Activated CD4-positive, alpha-beta memory T cell treated with anti-CD3 and anti-CD28 coated beads for 36 hours (primary cell): ENCODE measurements at regions not wholly inside any gene's neighbourhood (a gene's known extent, or its start where the extent isn't known, plus 50 kb on each side); places are given as distances from the start of the nearest gene placed in this dataset.

ENCODE experiments used
- CTCF ChIA-PET: fragments of 350-600 bp; sonication (Branson Sonifier 250); formaldehyde crosslinking; loops from one replicate; lab custom pipeline; 2021; ENCODE audit warnings: antibody characterized with exemption, inconsistent platforms; lab: Charles Lee
- POLR2A ChIA-PET: fragments of 350-600 bp; sonication (Branson Sonifier 250); formaldehyde crosslinking; loops from one replicate; lab custom pipeline; 2021; ENCODE audit warnings: antibody characterized with exemption; lab: Charles Lee
- DNase-seq: peaks from one replicate; pipeline ENCODE4 v3.0.0-alpha.2; 2020
- H3K27ac Mint-ChIP-seq: one replicate; pipeline ENCODE4 v1.8.0; 2021; ENCODE audit warnings: mixed read lengths
- H3K27me3 Mint-ChIP-seq: one replicate; pipeline ENCODE4 v1.8.0; 2021; ENCODE audit warnings: mixed read lengths
- H3K36me3 Mint-ChIP-seq: one replicate; pipeline ENCODE4 v1.8.0; 2021; ENCODE audit warnings: mixed read lengths
- H3K4me1 Mint-ChIP-seq: one replicate; pipeline ENCODE4 v1.8.0; 2021; ENCODE audit warnings: low read depth, mixed read lengths
- H3K4me3 Mint-ChIP-seq: one replicate; pipeline ENCODE4 v1.8.0; 2021; ENCODE audit warnings: mild to moderate bottlenecking, mixed read lengths
- H3K9me3 Mint-ChIP-seq: one replicate; pipeline ENCODE4 v1.8.0; 2021; ENCODE audit warnings: mixed read lengths
- intact Hi-C: fragments of 100-400 bp; cut with micrococcal nuclease; formaldehyde crosslinking; loops from one replicate; pipeline ENCODE4 v1.15.1; 2023

DNA sequence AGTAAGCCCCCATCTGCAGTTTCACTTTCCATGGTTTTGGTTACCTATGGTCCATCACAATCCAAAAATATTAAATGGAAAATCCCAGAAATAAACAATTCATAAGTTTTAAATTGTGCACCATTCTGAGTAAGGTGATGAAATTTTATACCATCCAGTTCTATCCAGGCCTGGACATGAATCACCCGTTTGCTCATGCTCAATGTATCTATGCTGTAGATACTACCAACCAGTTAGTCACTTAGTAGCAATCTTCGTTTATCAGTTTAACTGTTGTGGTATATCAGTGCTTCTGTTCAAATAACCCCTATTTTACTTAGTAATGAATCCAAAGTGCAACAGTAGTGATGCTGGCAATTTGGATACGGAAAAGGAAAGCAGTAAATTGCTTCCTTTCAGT, 381.9 kb upstream of the AGTR1 start:
- no peak overlapping the region for H3K27ac Mint-ChIP-seq
- H3K9me3 Mint-ChIP-seq, result no peaks in the 10 kb centered on the region
- H3K36me3 Mint-ChIP-seq, result no peaks in the 10 kb centered on the region
- no peak overlapping the region for H3K4me3 Mint-ChIP-seq
- POLR2A ChIA-PET, result no interaction called here
- H3K4me1 Mint-ChIP-seq, result peaks cover 2% of the 10 kb centered on the region
- H3K27me3 Mint-ChIP-seq, result no peaks in the 10 kb centered on the region
- intact Hi-C loops, result no loop called here
- CTCF ChIA-PET, result no interaction called here
- no peak for DNase-seq

DNA sequence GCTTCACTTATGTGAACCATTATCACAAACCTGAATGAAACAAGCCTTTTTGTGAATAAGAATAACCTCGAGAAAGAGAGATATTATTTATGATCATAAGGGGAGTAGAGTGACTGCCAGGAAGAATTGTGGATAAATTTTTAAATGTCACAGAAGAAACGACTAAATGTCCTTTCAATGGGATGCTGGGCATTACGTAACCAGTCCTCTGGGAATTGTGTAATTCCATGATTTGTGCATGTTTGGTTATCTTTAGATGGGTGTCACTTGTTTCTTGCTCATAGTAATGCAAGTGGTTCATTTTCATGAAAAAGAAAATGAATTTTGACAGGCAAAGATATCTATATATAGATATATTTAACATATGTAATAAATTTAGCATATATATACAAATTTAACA, 379.5 kb upstream of the AGTR1 start:
- intact Hi-C loops, result no loop called here
- CTCF ChIA-PET, result no interaction called here
- Mint-ChIP-seq H3K27me3 (no peaks in the 10 kb centered on the region), H3K4me1 (peaks cover 2% of the 10 kb centered on the region), H3K27ac (no peak overlapping the region), H3K9me3 (no peaks in the 10 kb centered on the region), H3K36me3 (no peaks in the 10 kb centered on the region), H3K4me3 (no peak overlapping the region)
- no peak for DNase-seq
- POLR2A ChIA-PET, result no interaction called here

DNA sequence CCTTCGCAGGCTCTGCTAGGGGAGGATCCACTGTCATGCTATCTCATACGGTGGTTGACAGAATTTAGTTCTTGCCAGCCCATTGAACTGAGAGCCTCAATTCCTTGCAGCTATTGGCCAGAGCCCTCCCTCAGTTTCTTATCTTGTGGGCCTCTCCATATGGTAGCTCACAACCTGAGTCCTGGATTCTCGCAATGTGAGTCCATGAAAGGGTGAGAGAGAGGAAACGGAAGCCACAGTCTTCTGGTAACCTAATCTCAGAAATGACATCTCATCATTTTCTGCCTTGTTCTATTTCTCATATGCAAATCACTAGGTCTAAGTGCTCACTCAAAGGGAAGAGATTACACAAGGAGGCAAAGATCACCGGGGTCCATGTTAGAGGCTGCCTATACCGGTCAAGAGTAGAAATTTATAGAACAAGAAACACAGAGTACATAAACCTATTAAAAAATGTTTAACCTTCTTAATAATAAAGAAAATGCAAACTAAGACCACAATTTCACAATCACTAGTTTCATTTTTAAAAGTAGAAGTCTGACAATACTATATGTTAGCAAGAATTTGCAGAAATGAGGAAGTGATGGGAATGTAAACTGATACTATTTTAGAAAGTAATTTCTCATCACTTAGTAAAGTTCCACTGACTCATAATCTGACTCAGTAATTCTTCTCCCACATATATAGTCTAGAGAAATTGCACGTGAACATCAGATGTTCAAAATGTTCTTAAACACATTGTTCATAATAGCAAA, 378.4 kb upstream of the AGTR1 start:
- H3K27me3 Mint-ChIP-seq, result no peaks in the 10 kb centered on the region
- H3K4me3 Mint-ChIP-seq, result no peak overlapping the region
- no peaks in the 10 kb centered on the region for H3K36me3 Mint-ChIP-seq
- H3K27ac Mint-ChIP-seq, result no peak overlapping the region
- DNase-seq, result no peak
- ChIA-PET CTCF (no interaction called here), POLR2A (no interaction called here)
- H3K4me1 Mint-ChIP-seq, result peaks cover 2% of the 10 kb centered on the region
- intact Hi-C loops, result no loop called here
- H3K9me3 Mint-ChIP-seq, result no peaks in the 10 kb centered on the region

DNA sequence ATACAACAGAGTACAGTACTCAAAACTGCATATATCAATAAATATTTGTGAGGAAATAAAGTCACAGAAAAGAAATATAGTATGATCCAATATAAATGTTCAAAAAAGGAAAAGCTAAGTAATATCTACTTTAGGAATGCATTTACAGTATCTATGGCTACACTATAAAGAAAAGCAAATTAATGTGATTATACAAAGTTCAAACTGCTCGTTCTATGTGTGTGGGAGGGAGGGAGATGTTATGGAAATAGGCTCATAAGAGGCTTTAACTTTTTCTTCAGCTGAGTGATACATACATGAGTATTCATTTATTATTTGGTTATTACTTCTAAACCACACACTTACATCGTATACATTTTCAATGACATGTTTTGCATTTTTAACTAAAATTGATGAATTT, 377.7 kb upstream of the AGTR1 start:
- DNase-seq, result no peak
- POLR2A ChIA-PET, result no interaction called here
- H3K9me3 Mint-ChIP-seq, result no peaks in the 10 kb centered on the region
- intact Hi-C loops, result no loop called here
- no peak overlapping the region for H3K4me3 Mint-ChIP-seq
- peaks cover 2% of the 10 kb centered on the region for H3K4me1 Mint-ChIP-seq
- no peaks in the 10 kb centered on the region for H3K27me3 Mint-ChIP-seq
- H3K27ac Mint-ChIP-seq, result no peak overlapping the region
- H3K36me3 Mint-ChIP-seq, result no peaks in the 10 kb centered on the region
- CTCF ChIA-PET, result no interaction called here

DNA sequence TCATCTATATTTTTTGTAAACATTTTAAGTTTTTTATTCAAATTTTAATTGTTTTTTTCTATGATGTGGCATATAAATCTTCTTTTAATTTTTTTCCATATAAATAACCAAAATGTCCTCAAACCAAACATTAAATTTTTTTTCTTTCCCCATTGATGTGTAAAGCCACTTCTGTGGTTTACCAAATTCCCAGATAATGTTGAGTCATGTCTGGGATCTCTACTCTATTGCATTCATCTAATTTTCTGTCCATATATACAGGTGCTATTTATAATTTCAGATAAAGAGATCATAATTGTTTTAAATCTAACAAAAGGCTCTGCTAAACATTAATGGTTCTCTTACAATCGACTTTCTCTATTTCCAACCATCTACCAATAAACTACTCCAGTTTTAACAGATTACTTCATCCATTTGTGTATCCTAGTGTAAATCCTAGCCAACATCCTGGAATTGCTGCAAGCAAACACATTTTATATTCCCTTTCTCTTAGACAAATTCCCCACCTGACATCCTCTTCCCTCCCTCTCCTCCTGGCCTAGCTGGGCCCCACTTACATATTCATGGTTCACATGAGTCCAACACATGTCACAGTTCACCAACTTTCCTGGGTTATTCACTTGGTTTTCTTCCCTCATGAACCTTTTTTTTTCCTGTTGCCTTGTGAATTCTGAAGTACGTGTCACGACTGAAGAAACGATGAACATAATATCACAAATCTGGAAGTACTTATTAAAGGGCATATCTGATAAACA, 368.0 kb upstream of the AGTR1 start:
- Mint-ChIP-seq H3K4me3 (no peak overlapping the region), H3K4me1 (no peaks in the 10 kb centered on the region), H3K27me3 (no peaks in the 10 kb centered on the region), H3K9me3 (peaks cover 15% of the 10 kb centered on the region), H3K27ac (no peak overlapping the region), H3K36me3 (no peaks in the 10 kb centered on the region)
- no peak for DNase-seq
- intact Hi-C loops, result no loop called here
- ChIA-PET POLR2A (no interaction called here), CTCF (no interaction called here)

DNA sequence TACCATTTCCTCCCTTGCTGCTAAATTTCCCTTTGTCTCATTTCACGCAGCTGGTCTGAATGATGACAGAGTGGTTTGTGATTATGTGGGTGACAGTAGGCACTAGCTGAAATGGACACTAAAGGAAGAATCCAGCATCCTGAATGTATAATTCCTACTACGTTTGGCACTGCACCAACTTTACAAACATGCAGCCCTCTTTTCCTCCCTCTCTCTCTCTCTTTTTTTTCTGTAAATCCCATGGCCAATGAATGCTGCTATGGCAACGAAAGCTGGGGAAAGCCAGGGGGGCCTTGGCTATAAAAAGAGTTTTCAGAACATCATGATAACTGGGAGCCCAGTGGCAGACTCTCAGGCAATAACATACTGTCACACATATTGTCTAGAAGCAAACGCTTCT, 367.2 kb upstream of the AGTR1 start:
- no peak overlapping the region for H3K4me3 Mint-ChIP-seq
- CTCF ChIA-PET, result no interaction called here
- intact Hi-C loops, result no loop called here

DNA sequence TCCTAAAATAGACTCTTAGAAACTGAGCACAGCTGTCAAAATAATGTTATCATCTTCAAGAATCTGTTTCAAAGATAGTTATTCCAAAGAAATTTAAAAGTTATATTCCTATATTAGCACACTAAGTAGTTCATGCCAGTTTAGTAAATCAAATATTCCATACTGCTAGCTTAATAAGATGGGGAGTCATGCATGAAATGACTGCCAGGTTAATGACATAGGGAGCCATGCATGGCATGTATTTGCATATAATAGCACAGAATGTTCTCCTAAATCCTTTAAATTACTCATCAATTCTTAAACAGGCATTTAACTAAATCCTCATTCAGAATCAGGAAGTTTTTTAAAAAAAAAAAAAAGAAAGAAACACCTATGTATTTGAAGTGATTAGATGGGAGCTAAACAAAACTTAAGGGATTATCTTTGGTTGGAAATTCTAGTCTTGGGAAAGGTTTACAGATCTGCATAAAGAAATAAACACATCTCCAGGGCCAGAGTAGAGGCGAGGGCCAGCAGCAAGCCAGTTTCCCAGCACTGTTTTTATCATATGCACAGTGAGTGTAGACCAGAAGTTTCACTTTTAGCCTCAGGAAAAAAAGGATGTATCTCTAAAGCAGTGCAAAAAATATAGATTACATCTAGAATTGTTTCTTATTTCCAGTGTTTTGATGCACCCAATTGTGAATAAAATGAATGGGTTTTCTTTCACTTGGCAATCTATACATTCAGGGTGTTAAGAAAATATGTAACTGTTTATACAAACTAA, 366.4 kb upstream of the AGTR1 start:
- H3K9me3 Mint-ChIP-seq, result peaks cover 12% of the 10 kb centered on the region
- no peaks in the 10 kb centered on the region for H3K27me3 Mint-ChIP-seq
- ChIA-PET POLR2A (no interaction called here), CTCF (no interaction called here)
- DNase-seq, result no peak
- H3K36me3 Mint-ChIP-seq, result no peaks in the 10 kb centered on the region
- no peak overlapping the region for H3K4me3 Mint-ChIP-seq
- intact Hi-C loops, result no loop called here
- H3K27ac Mint-ChIP-seq, result no peak overlapping the region
- no peaks in the 10 kb centered on the region for H3K4me1 Mint-ChIP-seq

More for the DNA sequence above, 367.2 kb upstream of the AGTR1 start:
- Mint-ChIP-seq H3K36me3 (no peaks in the 10 kb centered on the region), H3K4me1 (no peaks in the 10 kb centered on the region), H3K9me3 (peaks cover 18% of the 10 kb centered on the region), H3K27me3 (no peaks in the 10 kb centered on the region), H3K27ac (no peak overlapping the region)
- POLR2A ChIA-PET, result no interaction called here
- DNase-seq, result no peak

DNA sequence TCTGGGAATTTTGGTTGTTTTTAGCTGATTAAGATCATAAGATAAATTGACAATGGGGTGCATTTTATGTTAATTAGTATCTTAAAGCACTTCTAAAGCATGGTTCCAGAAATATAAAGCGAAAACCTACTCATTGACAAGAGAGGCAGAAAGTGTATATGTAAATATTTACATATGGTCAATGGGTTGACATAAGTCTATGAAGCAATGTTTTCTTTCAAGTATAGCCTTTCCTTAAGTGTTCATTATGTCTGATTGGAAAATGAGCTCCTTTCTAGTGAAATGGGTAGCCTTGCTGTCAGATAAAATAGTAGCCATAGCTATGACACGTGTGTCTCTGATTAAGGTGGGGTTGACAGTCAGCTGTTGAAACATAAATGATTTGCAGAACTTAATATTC, 365.2 kb upstream of the AGTR1 start:
- no peak for DNase-seq
- Mint-ChIP-seq H3K4me3 (no peak overlapping the region), H3K36me3 (no peaks in the 10 kb centered on the region), H3K4me1 (no peaks in the 10 kb centered on the region), H3K27ac (no peak overlapping the region), H3K9me3 (peaks cover 14% of the 10 kb centered on the region), H3K27me3 (no peaks in the 10 kb centered on the region)
- intact Hi-C loops, result no loop called here
- ChIA-PET CTCF (no interaction called here), POLR2A (no interaction called here)

DNA sequence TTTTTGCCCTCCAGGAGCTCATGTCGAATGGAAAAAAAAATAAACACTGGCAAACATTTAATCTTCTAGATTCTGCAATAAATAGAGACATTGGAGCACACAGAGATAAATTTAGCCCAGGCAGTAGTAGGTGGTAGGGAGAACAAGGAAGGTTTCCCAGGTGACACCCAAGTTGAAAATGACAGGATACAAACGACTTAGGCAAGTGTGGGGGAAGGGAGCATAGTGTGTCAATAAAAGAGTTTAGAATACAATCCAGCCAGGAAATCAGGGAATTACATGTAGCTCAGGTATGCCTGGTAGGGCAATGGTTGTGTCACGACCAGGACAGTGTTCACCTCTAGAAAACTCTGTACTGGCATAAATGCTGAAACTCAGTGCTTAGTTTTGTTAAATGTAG, 364.6 kb upstream of the AGTR1 start:
- Mint-ChIP-seq H3K27ac (no peak overlapping the region), H3K4me1 (no peaks in the 10 kb centered on the region), H3K36me3 (no peaks in the 10 kb centered on the region), H3K27me3 (no peaks in the 10 kb centered on the region), H3K4me3 (no peak overlapping the region), H3K9me3 (peaks cover 17% of the 10 kb centered on the region)
- ChIA-PET CTCF (no interaction called here), POLR2A (no interaction called here)
- intact Hi-C loops, result no loop called here
- DNase-seq, result no peak

DNA sequence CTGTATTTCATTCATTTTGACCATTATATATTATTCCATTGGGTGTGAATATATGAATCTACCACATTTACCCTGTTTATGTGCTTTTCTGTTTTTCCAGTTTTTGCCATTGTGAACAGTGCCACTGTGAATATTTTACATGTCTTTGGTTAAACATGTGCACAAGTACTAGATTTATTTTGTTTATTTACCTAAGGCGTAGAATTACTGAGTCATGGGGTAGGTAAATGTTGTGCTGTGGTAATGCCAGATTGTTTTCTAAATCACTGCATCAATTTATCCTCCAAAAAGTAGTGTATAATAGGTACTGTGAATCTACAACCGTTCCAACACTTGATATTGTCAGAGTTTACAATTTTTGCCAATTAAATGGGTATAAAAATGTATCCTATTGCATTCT, 362.1 kb upstream of the AGTR1 start:
- H3K27me3 Mint-ChIP-seq, result no peaks in the 10 kb centered on the region
- H3K27ac Mint-ChIP-seq, result no peak overlapping the region
- ChIA-PET CTCF (no interaction called here), POLR2A (no interaction called here)
- no peak for DNase-seq
- H3K9me3 Mint-ChIP-seq, result peaks cover 14% of the 10 kb centered on the region
- no peak overlapping the region for H3K4me3 Mint-ChIP-seq
- intact Hi-C loops, result no loop called here
- no peaks in the 10 kb centered on the region for H3K36me3 Mint-ChIP-seq
- no peaks in the 10 kb centered on the region for H3K4me1 Mint-ChIP-seq

DNA sequence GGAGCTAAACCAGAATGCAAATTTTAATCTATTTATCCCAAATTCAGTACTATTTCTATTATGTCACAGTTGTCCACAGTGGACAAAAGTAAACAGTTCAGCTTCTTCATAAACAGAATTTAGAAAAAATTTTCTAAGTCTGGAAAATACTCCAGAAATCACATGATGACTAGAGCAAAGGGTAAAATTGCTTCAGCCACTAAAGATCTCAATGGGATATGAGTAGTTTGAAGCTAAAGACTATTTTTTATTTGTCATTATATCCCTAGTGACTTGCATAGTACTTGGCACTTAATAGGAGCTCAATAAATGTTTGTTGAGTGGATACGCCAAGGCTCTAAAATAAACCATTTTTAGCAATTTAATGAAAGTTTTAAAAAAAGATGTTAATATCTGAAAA, 354.3 kb upstream of the AGTR1 start:
- CTCF ChIA-PET, result interaction anchor here (0.7 kb wide), 1 partner anchor 16 kb away, joined by 3 read pairs; no protein-coding TSS in a partner anchor
- POLR2A ChIA-PET, result no interaction called here
- Mint-ChIP-seq H3K4me3 (no peak overlapping the region), H3K27ac (no peak overlapping the region), H3K36me3 (no peaks in the 10 kb centered on the region), H3K4me1 (no peaks in the 10 kb centered on the region), H3K9me3 (peaks cover 3% of the 10 kb centered on the region), H3K27me3 (no peaks in the 10 kb centered on the region)
- DNase-seq, result no peak
- intact Hi-C loops, result no loop called here

DNA sequence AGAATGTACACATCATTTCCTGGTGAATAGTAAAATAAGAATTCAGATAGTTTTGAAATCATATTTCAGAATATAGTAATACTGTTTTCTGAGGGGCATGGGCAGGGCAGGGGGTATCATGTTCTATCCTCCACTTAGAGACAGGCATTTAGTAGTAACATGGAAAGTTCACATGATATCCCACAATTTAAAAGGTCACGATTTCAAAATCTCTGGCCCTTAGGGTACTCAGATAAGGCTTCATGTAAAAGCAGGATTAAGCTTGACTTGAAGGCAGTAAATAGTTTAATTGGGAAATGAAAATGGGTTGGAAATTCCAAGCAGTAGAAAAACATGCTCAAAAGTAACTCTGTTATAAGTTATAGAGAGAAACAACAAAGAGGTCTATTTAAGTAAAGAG, 353.2 kb upstream of the AGTR1 start:
- H3K4me1 Mint-ChIP-seq, result no peaks in the 10 kb centered on the region
- ChIA-PET POLR2A (no interaction called here), CTCF (no interaction called here)
- no peaks in the 10 kb centered on the region for H3K27me3 Mint-ChIP-seq
- DNase-seq, result no peak
- H3K4me3 Mint-ChIP-seq, result no peak overlapping the region
- H3K36me3 Mint-ChIP-seq, result no peaks in the 10 kb centered on the region
- H3K27ac Mint-ChIP-seq, result no peak overlapping the region
- intact Hi-C loops, result no loop called here
- peaks cover 6% of the 10 kb centered on the region for H3K9me3 Mint-ChIP-seq
